AG04450 (cell line): ENCODE measurements at regions not wholly inside any gene's neighbourhood (a gene's known extent, or its start where the extent isn't known, plus 50 kb on each side); places are given as distances from the start of the nearest gene placed in this dataset.

Source experiments
- CTCF ChIA-PET: fragments of 300-600, 350-600 bp; formaldehyde crosslinking; extraction: SDS; loops from one replicate; lab custom pipeline; 2022; ENCODE audit warnings: antibody characterized with exemption, inconsistent platforms; lab: Charles Lee
- POLR2A ChIA-PET: fragments of 350-600 bp; formaldehyde crosslinking; extraction: SDS; loops from one replicate; lab custom pipeline; 2021; ENCODE audit warnings: antibody characterized with exemption, inconsistent platforms; lab: Yijun Ruan, JAX
- DNase-seq: peaks from one replicate; pipeline ENCODE4 v3.0.0-alpha.2; 2011; ENCODE audit warnings: low read depth, low spot score
- H3K27ac ChIP-seq: one replicate; pipeline ENCODE4 v1.5.1; 2012; ENCODE audit warnings: low read depth, low read length, control low read depth
- H3K27me3 ChIP-seq: one replicate; pipeline ENCODE4 v1.6.0; 2012; ENCODE audit warnings: low read length; ENCODE audit not compliant: control insufficient read depth, insufficient read depth
- H3K4me3 ChIP-seq: 2 replicates; pipeline ENCODE4 v1.5.1; 2011; ENCODE audit warnings: mild to moderate bottlenecking, low read depth, low read length, control low read depth
- H3K9me3 ChIP-seq: 2 replicates; pipeline ENCODE4 v1.5.1; 2012; ENCODE audit warnings: low read length; ENCODE audit not compliant: control insufficient read depth, insufficient read depth
- CTCF ChIP-seq: IDR thresholded peaks from 2 replicates; pipeline ENCODE4 v1.5.1; 2011; ENCODE audit warnings: low read depth, low read length, control low read depth, inconsistent platforms

DNA sequence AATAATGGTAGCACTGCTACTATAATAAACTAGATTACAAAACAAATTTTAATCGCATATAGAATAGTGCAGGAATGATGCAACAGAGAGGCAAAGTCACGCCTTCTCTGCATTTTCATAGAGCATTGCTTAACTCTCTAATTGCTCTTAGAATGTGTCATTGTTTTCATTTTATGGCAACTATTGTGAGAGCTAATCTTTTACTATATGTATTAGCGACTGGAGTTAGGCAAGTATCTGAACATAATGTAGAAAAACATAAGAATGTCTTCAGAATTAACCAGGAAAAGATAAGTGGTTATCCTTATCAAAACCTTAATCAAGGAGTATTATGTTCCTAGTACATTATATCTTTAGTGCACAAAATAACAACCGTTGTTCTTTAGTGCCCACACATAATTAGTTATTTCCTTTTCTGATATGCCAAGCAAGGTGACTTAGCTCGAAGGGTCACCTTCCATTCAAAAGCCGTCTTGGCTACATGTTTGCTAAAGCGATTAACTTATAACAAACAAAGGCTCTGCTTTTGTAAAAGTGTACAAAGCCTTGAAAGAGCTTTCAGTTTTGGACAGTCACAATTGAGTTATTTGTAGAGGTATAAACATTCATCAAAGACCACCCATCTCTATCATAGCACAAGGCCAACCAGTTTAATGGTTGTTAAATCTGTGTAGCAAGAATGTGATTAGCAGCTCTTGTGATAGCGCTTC, 1328.9 kb downstream of the ROBO2 start:
- Histone ChIP-seq H3K9me3 (no peaks in the 10 kb centered on the region), H3K27me3 (no peaks in the 10 kb centered on the region), H3K27ac (no peak overlapping the region), H3K4me3 (no peak overlapping the region)
- no peak for TF ChIP-seq CTCF
- ChIA-PET POLR2A (no interaction called here), CTCF (interaction anchor here (1.0 to 1.7 kb wide), 2 partner anchors 11 to 1049 kb away, joined by 3 read pairs; no protein-coding TSS in a partner anchor)
- no peak for DNase-seq

DNA sequence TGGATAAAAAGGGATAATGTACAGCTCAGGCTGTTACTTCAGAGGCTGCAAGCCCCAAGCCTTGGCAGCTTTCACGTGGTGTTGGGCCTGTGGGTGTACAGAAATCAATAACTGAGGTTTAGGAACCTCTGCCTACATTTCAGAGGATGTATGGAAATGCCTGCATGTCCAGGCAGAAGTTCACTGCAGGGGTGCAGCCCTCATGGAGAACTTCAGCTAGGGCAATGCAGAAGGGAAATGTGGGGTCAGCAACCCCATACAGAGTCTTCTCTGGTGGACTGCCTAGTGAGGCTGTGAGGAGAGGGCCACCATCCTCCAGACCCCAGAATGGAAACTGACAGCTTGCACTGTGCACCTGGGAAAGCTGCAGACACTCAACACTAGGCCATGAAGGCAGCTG, 1350.3 kb downstream of the ROBO2 start:
- ChIA-PET POLR2A (no interaction called here), CTCF (no interaction called here)
- H3K27ac ChIP-seq: no peak overlapping the region

GRCh38 chr3:78398401-78398800, 1358.5 kb downstream of the ROBO2 start:
- Histone ChIP-seq H3K27ac (no peak overlapping the region), H3K9me3 (no peaks in the 10 kb centered on the region), H3K27me3 (no peaks in the 10 kb centered on the region), H3K4me3 (no peak overlapping the region)
- no peak for TF ChIP-seq CTCF
- CTCF ChIA-PET: interaction anchor here (0.6 kb wide), 1 partner anchor 1083 kb away, joined by 3 read pairs; no protein-coding TSS in a partner anchor
- DNase-seq: no peak
- POLR2A ChIA-PET: no interaction called here

More for the DNA sequence above, 1350.3 kb downstream of the ROBO2 start:
- no peak for TF ChIP-seq CTCF
- DNase-seq: no peak
- no peaks in the 10 kb centered on the region for H3K27me3 ChIP-seq
- H3K4me3 ChIP-seq: no peak overlapping the region
- H3K9me3 ChIP-seq: peaks cover 6% of the 10 kb centered on the region; the same call in 1 of the 2 replicates

DNA sequence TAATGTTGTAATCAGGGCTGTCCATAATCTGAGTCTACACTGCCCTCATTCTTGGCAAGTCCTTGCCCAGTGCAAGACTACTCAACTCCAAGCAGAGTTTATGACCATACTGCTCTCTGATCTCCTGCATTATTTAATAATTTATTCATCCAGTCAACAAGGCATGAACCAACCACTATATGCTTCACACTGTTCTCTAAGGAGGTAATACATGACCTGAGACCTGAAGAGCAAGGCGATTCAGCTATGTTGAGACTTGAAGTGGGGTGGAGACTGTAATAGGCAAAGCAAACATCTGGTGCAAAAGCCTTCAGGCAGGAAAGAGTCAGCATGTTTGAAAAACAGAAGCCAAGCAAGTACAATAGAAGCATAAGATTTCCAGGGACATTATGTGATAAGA, 1362.8 kb downstream of the ROBO2 start:
- CTCF ChIA-PET: no interaction called here
- POLR2A ChIA-PET: no interaction called here
- no peak for TF ChIP-seq CTCF
- Histone ChIP-seq H3K4me3 (no peak overlapping the region), H3K9me3 (no peaks in the 10 kb centered on the region), H3K27ac (no peak overlapping the region), H3K27me3 (no peaks in the 10 kb centered on the region)
- no peak for DNase-seq

DNA sequence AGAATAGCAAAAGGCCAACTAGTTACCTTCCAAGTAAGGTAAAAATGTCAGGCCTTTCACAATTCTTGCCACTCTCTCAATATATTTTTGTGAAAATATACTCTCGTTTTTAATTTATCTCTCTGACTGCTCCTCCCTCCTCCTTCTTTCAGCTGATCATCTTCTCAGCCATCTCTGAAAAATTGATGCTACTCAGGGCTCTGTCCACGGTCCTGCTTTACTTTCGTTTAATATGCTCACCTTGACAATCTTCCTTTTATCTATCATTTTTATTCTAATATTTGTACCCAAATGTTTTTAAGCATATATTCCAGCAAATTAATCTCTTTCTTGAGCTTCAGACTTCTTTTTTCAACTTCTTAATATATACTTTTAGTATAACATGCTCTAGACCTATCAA, 1362.1 kb downstream of the ROBO1 start:
- DNase-seq: no peak
- H3K4me3 ChIP-seq: no peak overlapping the region
- ChIA-PET POLR2A (no interaction called here), CTCF (no interaction called here)
- H3K27me3 ChIP-seq: no peaks in the 10 kb centered on the region
- H3K9me3 ChIP-seq: no peaks in the 10 kb centered on the region
- no peak for TF ChIP-seq CTCF
- no peak overlapping the region for H3K27ac ChIP-seq
